ENCODE measurements at regions not wholly inside any gene's neighbourhood (a gene's known extent, or its start where the extent isn't known, plus 50 kb on each side); places are given as distances from the start of the nearest gene placed in this dataset.

GRCh38 chr7:17668122-17668521, 272.2 kb downstream of the SNX13 start:
- DNase-seq (no peak), ATAC-seq (no peak)
- intact Hi-C loops (cut with DNase I), result no loop called here
- H3K27me3 ChIP-seq, result no peaks in the 10 kb centered on the region
- H3K9me3 ChIP-seq, result no peaks in the 10 kb centered on the region
- no peak for TF ChIP-seq CTCF (IDR thresholded peaks at IDR 0.05)
- no peak overlapping the region for H3K4me3 ChIP-seq
- H3K27ac ChIP-seq, result no peak overlapping the region
- peaks cover 0 to 1% of the 10 kb centered on the region in 2 donors for H3K4me1 ChIP-seq
- H3K36me3 ChIP-seq, result no peaks in the 10 kb centered on the region

- H3K9me3 ChIP-seq, result no peaks in the 10 kb centered on the region
- H3K4me1 ChIP-seq, result no peaks in the 10 kb centered on the region
- no peak for TF ChIP-seq CTCF (IDR thresholded peaks at IDR 0.05)
- intact Hi-C loops (cut with DNase I), result no loop called here
- ATAC-seq (no peak), DNase-seq (no peak)
- H3K27me3 ChIP-seq, result no peaks in the 10 kb centered on the region
- no peak overlapping the region for H3K27ac ChIP-seq
- no peak overlapping the region for H3K4me3 ChIP-seq
- no peaks in the 10 kb centered on the region for H3K36me3 ChIP-seq
These were observed 271.1 kb downstream of the SNX13 start for GRCh38 chr7:17669204-17669603.

GRCh38 chr7:17671956-17672355, 268.3 kb downstream of the SNX13 start:
- ATAC-seq (no peak), DNase-seq (no peak)
- no peak for TF ChIP-seq CTCF (IDR thresholded peaks at IDR 0.05)
- no peak overlapping the region for H3K4me3 ChIP-seq
- intact Hi-C loops (cut with DNase I), result no loop called here
- no peaks in the 10 kb centered on the region for H3K36me3 ChIP-seq
- H3K4me1 ChIP-seq, result no peaks in the 10 kb centered on the region
- no peak overlapping the region for H3K27ac ChIP-seq
- no peaks in the 10 kb centered on the region for H3K9me3 ChIP-seq
- H3K27me3 ChIP-seq, result no peaks in the 10 kb centered on the region

- DNase-seq (no peak), ATAC-seq (no peak)
- Histone ChIP-seq H3K4me1 (no peaks in the 10 kb centered on the region), H3K27ac (no peak overlapping the region), H3K36me3 (no peaks in the 10 kb centered on the region), H3K9me3 (no peaks in the 10 kb centered on the region), H3K4me3 (no peak overlapping the region), H3K27me3 (no peaks in the 10 kb centered on the region)
- intact Hi-C loops (cut with DNase I), result no loop called here
- TF ChIP-seq CTCF (IDR thresholded peaks at IDR 0.05), result no peak
These were observed 267.5 kb downstream of the SNX13 start for GRCh38 chr7:17672783-17673182.

- H3K27me3 ChIP-seq, result no peaks in the 10 kb centered on the region
- peaks cover 2 to 3% of the 10 kb centered on the region in 2 donors for H3K4me1 ChIP-seq
- no peaks in the 10 kb centered on the region for H3K9me3 ChIP-seq
- intact Hi-C loops (cut with DNase I), result no loop called here
- TF ChIP-seq CTCF (IDR thresholded peaks at IDR 0.05), result no peak
- no peaks in the 10 kb centered on the region for H3K36me3 ChIP-seq
- no peak overlapping the region for H3K4me3 ChIP-seq
- ATAC-seq, result peak; percentile 40
- no peak overlapping the region for H3K27ac ChIP-seq
- DNase-seq, result no peak
These were observed 265.9 kb downstream of the SNX13 start for GRCh38 chr7:17674166-17674942.

Measured in left lung (tissue), 4 donors.